Ramos (cell line): ENCODE measurements at regions not wholly inside any gene's neighbourhood (a gene's known extent, or its start where the extent isn't known, plus 50 kb on each side); places are given as distances from the start of the nearest gene placed in this dataset.

Experiments used
- in situ Hi-C: fragments of 300-500 bp; cut with MboI; formaldehyde crosslinking; loops from one replicate; pipeline ENCODE4 v1.14.3; 2022; ENCODE audit warnings: low sequenced_read_pairs; ENCODE audit not compliant: unreplicated experiment

DNA sequence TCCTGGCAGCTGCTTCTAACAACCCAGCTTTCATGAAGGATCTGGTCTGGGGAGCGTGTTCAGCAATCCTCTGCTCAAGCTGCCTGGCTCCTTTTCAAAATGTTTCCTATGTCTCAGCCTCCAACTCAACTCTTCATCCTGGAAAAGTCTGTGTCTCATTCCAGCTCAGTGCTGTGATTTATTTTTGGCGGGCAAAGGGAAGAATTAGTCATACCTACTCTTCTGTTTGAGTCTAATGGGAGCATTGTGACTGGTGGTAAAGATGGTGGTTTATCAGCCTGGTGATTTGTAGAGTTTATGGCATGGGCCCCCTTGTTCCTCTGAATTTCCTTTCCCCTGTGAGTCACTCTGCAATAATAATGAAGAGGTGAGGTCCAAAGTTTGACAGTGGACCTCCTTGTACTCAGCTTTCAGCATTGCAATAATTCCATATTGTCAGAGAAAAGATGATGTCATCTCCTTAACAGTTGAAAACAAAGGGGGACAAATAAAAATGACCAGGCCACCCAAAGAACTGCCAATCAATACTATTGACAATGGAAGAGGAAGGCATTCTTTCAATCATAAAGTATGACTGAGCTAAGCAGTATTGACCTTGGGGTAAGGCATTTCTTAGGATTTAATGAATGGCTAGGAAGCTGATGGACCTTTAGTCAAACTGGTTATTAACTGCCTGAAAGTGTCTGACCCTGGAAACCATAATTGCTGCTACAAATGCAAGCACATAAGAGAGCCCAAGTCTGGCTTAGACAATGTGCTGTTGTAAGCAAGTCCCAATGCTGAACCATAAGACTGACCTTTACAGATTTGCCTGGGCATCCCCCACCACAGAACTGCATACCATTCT, 204.7 kb upstream of the MCTP2 start:
- in situ Hi-C loops: no loop called here

DNA sequence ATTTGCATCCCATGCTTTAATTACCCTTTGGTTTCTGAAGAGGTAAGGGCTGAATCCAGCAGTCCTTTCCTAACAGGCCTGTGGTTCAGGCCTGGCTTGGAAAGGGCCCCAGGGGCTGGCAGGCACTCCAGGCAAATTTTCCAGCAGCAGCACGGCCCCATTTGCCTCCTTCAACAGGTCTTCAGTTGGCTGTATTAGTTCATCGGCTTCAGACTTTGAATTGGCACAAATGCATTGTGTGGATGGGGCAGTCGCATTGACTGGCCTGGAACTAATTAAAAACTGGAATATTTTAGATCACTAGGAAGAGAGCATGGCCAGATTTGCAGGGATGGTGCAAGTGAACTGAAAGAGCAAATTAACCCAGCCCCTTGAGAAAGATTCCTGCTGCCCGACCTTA, 207.8 kb upstream of the MCTP2 start:
- in situ Hi-C loops: no loop called here

DNA sequence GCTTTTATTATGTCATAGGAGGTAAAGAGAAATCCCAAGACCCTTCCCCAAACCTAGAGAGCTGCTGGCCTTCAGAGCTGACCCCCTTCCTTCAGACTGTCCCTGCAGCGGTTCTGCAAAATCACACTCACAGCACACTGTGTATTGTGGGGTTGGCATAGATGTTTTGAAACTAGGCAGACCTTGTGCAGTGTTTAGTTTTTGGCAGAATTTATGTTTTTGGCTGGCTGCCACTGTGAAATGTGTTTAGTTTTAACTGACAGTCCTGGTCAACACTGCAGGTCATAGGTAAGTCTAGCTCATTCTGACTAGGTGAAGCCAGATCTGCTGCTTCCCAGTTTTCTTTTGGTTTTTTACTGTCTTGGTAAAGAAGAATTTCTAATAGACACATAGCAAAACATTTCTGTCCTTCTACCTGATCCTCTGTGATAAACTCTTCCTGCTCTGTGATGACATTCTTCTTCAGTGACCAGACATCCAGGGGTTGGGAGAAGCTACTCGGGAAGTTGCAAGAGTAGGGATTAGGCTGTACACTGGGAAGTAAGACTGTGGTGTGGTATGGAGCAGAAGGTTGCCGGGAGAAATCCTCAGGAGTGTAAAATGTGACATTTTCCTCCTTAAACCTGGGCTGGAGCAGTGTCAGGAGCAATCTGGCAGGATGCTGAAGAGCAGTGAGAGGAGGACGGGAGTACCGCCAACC, 209.6 kb upstream of the MCTP2 start:
- in situ Hi-C loops: no loop called here

DNA sequence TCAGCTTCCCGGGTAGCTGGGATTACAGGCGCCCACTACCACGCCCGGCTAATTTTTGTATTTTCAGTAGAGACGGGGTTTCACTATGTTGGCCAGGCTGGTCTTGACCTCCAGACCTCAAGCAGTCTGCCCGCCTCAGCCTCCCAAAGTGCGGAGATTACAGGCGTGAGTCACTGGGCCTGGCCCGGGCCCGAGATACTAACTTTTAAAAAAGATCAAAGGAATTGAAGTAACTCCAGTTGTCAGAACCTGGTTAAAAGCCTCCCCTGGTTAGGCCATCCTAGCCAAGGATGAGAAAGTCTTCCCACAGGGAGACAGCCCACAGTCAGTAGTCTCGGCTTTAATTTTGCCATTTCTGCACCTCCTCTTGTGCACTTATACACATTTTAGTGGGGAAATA, 212.3 kb upstream of the MCTP2 start:
- in situ Hi-C loops: no loop called here

DNA sequence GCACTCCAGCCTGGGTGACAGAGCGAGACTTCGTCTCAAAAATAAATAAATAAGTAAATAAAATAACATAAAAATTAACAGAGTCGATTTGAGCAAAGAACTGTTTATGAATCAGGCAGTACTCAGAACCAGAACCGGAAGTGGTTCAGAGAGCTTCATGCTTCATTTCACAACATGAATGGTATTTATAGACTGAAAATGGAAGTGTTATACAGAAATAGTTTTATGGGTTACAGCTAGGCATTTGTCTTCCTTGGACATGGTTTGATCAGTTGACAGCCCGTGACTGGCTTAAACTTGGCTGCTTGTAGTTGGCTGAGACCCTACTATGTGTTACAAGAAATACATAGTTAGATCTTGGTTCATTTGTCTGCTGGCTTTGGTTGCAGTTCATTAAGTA, 216.0 kb upstream of the MCTP2 start:
- in situ Hi-C loops: no loop called here

DNA sequence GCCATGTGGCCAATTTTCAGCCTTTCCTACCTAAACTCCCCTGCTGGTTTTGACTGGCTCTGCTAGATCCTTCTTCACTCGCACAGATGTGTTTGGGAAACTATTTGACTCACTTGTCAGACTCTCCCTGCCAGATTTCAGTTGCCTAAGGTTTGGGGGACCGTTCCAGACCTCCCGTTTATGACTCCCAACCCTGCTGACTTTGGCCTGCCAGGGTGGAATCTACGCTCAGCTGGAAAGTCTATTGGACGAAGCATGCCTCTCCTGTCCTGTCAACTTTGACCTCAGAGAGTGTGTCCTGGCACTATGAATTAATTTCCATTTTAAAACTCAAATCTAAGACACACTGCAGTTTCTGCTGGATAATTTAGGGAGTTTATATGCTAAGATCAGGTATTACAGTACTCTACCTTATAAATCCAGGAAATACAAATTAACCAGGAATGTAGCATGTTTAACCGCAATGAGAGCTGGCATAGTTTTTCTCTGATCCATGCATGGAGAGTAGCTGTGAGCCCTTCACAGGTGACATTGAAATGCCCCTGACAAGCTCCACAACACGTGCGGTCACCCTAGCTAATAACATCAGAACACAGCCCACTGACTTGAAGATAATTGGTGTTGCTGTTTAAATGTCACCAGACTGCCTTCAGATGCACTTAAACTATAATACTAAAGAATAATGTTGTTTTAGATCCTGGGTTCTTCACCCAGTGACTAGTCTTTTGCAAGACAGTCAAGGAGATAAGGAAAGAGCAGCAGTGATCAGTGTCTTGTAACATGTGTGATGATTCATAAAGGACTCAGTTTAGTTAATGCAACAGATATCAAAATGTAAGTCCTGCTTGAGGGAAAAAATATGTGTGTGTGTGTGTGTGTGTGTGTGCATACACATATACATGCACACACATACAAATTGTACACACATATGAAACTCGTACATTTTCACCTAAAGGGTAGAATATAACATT, 223.0 kb upstream of the MCTP2 start:
- in situ Hi-C loops: no loop called here

DNA sequence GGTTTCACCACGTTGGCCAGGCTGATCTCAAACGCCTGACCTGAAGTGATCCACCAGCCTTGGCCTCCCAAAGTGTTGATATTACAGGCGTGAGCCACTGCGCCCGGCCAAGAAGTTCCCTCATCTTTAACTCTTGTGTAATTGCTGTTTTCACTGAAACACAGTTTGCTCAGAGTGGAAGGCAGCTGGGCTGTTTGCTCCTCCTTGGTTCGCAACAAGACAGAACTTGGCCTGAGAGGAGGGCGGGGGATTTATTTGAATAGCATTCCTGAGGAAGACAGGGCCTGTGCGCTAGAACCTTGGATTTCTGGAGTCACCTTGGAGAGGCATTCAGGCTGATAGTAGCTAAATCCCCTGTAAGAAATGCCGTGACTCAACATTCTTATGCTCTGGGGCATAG, 226.7 kb upstream of the MCTP2 start:
- in situ Hi-C loops: no loop called here

DNA sequence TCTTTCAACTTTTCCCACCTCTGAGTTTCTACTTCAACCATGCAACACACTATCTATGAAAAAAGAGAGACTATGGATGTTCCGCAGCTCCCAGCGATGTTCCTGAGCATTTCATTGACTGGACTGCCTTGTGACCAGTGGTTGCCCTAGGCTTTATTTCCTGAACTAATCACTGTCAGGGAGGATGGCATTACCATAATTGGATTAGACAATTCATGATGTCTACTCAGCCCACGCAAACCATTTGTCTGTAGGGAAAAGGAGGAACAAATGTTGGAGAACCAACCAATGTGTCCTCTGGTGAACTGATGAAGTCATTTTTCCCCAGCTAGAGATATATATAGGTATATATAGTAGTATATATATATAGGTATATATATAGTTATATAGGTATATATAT, 229.3 kb upstream of the MCTP2 start:
- in situ Hi-C loops: no loop called here

DNA sequence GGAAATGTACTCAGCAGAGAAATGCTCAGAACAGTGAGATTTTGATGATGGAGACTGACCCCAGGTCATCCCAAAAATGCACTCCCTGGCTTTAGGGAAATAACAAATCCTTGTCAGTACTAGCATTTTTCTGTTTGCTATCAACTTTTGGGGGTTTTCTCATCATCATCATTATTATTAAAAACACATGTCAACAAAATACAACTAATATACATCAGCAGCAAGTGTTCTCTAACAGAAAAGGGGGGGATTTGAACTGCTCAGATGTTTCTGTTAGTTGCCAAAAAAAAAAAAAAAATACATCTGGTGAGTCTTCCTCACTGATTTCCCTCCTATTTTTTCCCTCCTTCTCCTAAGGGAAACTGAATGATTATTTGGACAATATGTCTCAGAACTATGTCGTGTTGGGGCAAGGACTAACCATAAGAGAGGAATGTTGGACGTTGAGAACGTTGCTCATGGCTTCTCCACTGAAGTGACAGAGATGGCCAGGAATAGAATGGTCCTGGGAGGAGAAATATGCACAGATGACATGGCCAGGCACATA, 230.0 kb upstream of the MCTP2 start:
- in situ Hi-C loops: no loop called here

DNA sequence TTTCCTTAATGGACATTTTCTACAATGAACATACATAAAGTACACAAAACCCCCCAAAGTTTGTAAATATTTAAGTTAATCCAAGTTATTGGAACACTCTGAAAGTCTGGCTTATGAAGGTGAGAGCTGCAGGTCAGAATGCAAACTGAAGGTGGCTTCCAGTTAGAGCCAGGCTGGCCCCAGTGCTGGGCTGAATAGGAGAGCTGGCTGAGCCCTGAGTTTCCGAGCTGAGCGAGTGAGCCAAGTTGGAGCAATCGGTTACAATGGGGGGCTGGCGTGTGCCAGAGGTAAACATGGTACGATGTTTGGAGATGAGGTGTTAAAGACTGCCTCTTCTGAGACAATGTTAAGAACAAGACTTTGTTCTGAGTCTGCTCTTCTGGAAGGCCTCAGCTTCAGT, 230.8 kb upstream of the MCTP2 start:
- in situ Hi-C loops: no loop called here

DNA sequence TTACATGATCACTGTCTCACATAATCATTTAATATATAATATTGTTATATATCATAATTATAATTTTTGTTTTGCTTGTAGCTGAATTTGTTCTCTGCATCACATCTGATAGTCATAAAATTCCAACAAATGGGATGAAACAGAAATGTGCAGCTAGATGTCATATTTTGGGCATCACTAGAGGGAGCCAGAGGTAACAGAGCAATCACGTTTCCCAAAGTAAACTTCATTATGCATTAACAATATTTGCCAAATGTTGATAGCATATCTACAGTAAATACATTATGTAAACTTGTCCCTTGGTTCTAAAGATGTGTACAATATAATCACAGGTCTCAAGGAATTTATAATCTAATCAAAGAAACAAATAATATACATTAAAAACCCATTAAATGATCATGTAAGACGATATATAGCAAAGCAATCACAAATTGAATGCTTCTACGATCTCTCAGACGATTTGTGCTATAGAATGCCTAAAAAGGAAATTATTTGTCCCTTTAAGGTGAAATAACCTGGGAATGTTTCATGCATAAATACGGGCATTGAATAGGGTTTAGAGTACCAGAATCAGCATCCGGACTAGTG, 234.2 kb upstream of the MCTP2 start:
- in situ Hi-C loops: no loop called here

DNA sequence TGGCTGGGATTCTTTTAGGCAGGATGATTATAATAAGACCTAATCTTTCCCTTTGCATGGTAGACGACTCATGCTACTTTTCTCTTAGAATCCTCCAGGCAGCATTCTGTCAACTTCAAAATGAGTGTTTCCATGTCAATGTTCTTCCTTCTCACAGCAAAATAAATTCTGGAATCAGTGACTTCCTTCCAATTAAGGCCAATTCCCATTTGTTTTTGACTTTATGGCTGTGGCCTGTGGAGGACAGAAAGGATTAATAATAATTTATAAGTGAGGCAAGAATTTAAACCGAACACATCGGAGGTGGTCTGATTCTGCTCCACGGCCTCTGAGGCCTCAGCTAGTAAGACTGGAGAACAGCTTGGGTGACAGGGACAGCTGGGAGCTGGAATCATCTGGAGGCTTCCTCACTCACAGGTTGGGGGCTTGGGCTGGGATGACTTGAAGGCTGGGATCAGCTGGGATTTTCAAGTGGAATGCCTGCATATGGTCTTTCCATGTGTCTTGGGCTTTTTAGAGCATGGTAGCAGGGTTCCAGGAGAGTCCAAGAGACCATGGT, 241.8 kb upstream of the MCTP2 start:
- in situ Hi-C loops: no loop called here

DNA sequence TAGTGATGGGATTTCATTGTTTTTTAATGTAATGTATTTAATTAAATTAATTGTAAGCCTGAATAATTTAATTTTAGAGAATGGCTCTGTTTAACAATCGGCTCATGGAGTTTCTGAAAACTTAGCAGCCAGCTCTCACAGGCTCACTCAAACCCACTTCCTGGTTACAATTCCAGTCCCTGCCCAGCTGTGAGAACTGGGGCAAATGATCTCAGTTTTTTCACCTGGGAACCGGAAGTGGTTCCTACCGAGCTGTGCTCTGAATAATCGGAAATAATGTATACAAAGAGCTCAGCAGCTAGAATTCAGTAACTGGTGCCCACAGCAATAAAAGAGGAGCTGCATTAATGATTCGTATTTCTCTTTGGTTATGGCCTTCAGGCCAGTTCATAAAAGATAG, 244.3 kb upstream of the MCTP2 start:
- in situ Hi-C loops: no loop called here

DNA sequence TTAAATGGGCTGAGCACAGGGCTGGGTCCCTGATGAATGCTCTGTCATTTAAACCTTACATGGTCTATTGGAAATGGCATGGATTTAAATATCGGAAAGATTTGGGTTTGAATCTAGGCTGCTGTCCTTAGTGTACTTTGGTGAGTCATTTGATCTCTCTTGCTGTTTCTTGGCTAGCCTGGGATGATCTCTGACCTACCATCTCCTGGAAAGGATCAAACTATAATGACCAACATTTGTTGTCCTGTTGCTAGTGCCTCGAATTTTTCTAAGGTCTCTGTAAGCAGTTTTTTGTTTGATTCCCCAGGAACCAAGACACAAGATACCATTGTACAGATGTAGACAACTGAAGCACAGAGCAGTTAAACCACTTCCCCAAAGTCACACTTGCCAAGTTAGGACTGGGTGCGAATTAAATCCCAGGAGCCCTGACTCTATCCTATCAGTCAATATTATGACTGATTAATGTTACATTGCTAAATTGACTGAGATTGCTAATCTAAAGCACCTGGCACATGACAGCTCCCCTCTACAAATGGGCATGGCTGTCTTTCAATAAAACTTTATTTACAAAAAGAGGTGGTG, 244.9 kb upstream of the MCTP2 start:
- in situ Hi-C loops: no loop called here

DNA sequence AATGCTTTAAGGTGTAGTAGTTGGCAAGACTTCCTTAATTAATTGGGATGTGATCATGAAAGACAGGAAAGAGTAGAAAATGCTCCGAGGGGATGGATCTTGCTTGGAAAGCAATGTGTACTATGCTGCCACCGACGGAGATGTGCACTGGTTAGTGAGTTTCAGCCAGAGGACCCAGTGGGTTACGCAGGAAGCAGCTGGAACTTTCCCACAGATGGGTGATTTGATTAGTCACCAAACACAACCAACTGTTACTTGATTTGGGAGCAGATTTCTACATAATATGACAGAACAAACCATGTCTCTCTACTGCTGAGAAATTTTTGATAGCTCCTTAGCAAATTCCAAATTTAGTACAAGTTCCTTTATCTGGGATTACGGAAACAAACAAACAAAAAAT, 245.4 kb upstream of the MCTP2 start:
- in situ Hi-C loops: no loop called here

DNA sequence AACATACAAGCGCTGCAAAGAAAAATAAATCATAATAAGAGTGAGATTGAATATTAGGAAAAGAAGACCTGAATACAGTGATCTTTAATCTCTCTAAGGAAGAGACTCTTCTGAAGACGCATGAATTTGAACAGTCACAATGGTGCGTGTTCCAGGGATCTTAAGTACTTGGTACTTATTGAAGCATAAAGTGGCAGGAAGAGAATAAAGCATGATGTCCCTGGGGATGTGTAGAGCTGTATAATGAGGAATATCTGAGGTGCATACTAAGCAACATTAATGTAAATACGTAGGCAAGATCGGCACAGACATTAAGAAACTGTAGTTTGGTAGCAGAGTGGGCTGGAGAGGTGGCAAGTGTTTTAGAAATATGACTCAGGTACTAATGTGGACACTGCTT, 246.2 kb upstream of the MCTP2 start:
- in situ Hi-C loops: no loop called here

DNA sequence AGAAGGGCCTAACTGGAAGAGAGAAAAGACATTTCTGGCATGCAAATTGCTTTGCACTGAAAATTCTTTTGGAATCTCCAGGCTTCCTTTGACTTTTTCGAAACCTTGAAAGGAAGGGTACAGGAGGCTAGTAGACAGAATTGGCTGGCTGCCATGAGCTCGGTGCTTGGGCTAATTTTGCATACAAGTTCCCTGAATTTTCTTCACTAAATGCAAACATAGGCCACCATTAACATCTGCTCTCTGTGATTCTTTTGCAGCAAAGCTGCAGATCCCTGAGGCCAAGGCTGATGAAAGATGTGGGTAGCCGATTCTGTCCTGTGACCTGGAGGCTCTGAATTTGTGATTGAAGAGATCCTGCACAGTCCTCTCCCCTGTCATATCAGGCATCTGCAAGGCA, 247.8 kb upstream of the MCTP2 start:
- in situ Hi-C loops: no loop called here

DNA sequence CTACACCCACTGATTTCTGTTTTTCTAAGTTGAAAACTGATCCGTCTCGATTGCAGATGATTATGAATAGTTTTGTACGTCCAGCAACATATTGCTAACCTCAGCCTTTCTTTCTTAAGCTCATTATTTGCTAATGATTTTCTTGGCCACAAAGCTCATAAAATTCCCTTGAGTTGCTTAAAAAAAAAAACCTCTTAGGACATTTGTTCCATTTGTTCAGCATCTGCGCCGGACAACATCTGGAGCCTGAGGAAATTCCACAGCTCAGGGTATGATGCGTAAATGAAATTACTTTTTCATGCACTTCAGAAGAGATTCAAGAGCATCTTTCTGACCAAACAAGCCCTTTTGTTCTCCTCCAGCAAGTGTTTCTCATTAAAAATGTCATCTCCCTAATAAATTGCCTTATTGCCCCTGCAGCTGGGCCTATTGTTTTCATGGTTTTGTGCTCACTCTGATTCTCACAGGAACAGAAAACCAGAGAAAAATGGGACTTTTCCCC, 249.1 kb upstream of the MCTP2 start:
- in situ Hi-C loops: no loop called here

DNA sequence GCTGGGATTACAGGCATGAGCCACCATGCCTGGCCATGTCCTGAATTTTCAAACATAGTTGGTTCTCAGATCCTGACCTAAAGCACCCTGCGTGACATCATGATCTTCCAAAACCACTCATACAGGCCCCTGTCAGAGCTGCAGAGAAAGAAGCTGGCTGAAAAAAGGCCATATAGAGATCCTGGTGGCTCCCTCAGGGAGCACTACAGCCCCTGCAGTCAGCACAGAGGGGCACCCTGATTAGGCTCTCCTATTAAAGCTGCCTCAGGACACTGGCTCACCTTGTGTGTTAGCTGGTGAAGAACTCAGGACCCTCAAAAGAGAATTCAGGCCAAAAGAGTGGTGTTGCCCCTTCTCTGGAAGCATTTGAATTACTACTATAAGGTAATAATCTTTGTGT, 249.7 kb upstream of the MCTP2 start:
- in situ Hi-C loops: no loop called here
